ENCODE measurements at regions not wholly inside any gene's neighbourhood (a gene's known extent, or its start where the extent isn't known, plus 50 kb on each side); places are given as distances from the start of the nearest gene placed in this dataset.
"Not testable (repeated sequence)": the region's sequence is repeated elsewhere in the genome, so short reads cannot be mapped to it uniquely, and the experiment has no call there.

DNA sequence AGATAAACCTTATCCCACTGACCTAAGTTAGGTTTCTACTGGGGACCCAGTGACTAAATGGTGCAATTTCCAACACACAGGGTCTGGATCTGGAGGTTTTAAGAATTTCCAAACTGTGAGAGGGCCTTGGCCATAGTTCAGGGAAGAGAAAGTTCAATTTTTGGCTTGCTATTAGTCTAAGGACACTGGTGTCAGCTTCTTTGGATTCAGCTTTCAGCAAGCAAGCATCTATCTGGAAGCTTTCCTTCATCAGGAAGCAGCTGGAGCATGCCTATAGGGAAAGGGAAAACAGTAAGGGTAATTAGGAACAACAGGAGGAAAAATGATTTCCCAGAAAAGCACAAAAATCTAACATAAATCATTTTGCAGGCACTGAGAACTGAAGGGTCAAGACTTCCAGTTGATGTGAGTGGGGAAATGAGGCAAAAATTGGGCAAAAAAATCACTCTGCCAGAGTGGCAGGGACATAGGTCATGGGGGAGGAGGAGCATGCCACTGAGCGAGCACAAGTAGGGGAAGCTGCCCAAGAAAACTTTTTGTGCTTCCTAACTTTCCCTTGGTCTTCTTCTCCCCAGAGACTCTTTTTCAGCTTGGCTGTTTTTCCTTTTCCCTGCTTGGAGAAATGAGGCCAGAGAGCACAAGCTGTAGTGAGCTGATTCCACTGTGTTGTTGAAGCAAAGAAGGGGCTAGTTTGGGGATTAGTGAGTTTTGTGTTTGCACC is 299.6 kb downstream of the FGF10 start:
- Histone ChIP-seq H3K27ac (ENCODE audit: low read depth, low read length) (no peak overlapping the region), H4K20me1 (ENCODE audit: low read depth, low read length) (no peaks in the 10 kb centered on the region), H3K9ac (ENCODE audit: low read length) (no peak overlapping the region), H3K9me2 (replicated peaks; ENCODE audit: insufficient read depth, low read length) (no peaks in the 10 kb centered on the region), H3K4me2 (ENCODE audit: low read depth, low read length, poor library complexity, severe bottlenecking) (no peak overlapping the region), H3K36me3 (ENCODE audit: low read length) (no peaks in the 10 kb centered on the region), H3K9me3 (ENCODE audit: insufficient read depth, low read length) (no peaks in the 10 kb centered on the region), H3K27me3 (ENCODE audit: low read length) (no peaks in the 10 kb centered on the region), H3F3A (ENCODE audit: insufficient read depth) (no peaks in the 10 kb centered on the region), H3K79me2 (ENCODE audit: insufficient read depth, low read length) (no peaks in the 10 kb centered on the region), H3K4me3 (ENCODE audit: insufficient read depth, low read length, poor library complexity, severe bottlenecking) (no peak overlapping the region), H2AFZ (ENCODE audit: low read depth, low read length, severe bottlenecking) (no peak overlapping the region)
- TF ChIP-seq EZH2phosphoT487 (conservative IDR thresholded peaks at IDR 0.05; ENCODE audit: low read length): no peak
- TF ChIP-seq, protein P1, sequence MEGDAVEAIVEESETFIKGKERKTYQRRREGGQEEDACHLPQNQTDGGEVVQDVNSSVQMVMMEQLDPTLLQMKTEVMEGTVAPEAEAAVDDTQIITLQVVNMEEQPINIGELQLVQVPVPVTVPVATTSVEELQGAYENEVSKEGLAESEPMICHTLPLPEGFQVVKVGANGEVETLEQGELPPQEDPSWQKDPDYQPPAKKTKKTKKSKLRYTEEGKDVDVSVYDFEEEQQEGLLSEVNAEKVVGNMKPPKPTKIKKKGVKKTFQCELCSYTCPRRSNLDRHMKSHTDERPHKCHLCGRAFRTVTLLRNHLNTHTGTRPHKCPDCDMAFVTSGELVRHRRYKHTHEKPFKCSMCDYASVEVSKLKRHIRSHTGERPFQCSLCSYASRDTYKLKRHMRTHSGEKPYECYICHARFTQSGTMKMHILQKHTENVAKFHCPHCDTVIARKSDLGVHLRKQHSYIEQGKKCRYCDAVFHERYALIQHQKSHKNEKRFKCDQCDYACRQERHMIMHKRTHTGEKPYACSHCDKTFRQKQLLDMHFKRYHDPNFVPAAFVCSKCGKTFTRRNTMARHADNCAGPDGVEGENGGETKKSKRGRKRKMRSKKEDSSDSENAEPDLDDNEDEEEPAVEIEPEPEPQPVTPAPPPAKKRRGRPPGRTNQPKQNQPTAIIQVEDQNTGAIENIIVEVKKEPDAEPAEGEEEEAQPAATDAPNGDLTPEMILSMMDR (IDR thresholded peaks at IDR 0.05; ENCODE audit: insufficient read depth, low read length, poor library complexity, severe bottlenecking): no peak

DNA sequence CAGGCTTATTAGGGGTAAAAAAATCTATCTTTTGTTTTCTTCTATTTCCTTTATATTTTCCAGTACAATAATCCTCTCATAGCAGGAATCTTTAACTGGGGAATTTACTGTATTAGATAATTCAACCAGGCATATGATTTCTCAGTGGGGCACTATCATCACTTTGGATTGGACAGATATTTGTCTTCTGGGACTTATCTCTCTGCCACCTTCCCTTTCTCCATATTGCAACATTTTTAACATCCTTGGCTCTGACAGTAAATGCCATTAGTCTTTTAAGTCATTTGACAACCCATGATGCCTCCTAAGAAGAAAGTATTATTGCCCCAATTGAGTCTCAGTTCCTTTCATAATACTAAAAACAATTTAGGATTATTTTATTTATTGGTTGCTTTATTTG is 304.1 kb downstream of the FGF10 start:
- Histone ChIP-seq H3K4me3 (ENCODE audit: insufficient read depth, low read length, poor library complexity, severe bottlenecking) (no peak overlapping the region), H3K9me3 (ENCODE audit: insufficient read depth, low read length) (no peaks in the 10 kb centered on the region), H3F3A (ENCODE audit: insufficient read depth) (no peaks in the 10 kb centered on the region), H3K9ac (ENCODE audit: low read length) (no peak overlapping the region), H3K27me3 (ENCODE audit: low read length) (no peaks in the 10 kb centered on the region), H3K9me2 (replicated peaks; ENCODE audit: insufficient read depth, low read length) (no peaks in the 10 kb centered on the region), H3K27ac (ENCODE audit: low read depth, low read length) (no peak overlapping the region), H3K79me2 (ENCODE audit: insufficient read depth, low read length) (no peaks in the 10 kb centered on the region), H2AFZ (ENCODE audit: low read depth, low read length, severe bottlenecking) (no peak overlapping the region), H3K4me2 (ENCODE audit: low read depth, low read length, poor library complexity, severe bottlenecking) (no peak overlapping the region), H4K20me1 (ENCODE audit: low read depth, low read length) (no peaks in the 10 kb centered on the region), H3K36me3 (ENCODE audit: low read length) (no peaks in the 10 kb centered on the region)
- no peak for TF ChIP-seq EZH2phosphoT487 (conservative IDR thresholded peaks at IDR 0.05; ENCODE audit: low read length)
- TF ChIP-seq, protein P1 (IDR thresholded peaks at IDR 0.05; ENCODE audit: insufficient read depth, low read length, poor library complexity, severe bottlenecking): no peak

DNA sequence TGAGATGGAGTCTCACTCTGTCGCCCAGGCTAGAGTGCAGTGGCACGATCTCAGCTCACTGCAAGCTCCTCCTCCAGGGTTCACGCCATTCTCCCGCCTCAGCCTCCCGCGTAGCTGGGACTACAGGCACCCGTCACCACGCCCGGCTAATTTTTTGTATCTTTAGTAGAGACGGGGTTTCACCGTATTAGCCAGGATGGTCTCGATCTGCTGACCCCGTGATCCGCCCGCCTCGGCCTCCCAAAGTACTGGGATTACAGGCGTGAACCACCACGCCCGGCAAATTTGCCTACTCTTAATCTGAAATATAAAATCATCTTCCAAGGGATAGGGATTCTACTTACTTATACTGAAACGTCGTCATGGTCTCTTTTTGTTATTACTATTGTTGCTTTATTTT is 314.7 kb downstream of the FGF10 start:
- not testable (repeated sequence) for H3K4me3 ChIP-seq (ENCODE audit: insufficient read depth, low read length, poor library complexity, severe bottlenecking); H3K4me2 ChIP-seq (ENCODE audit: low read depth, low read length, poor library complexity, severe bottlenecking); H3K9ac ChIP-seq (ENCODE audit: low read length); H2AFZ ChIP-seq (ENCODE audit: low read depth, low read length, severe bottlenecking); H3K9me2 ChIP-seq (replicated peaks; ENCODE audit: insufficient read depth, low read length); H3K9me3 ChIP-seq (ENCODE audit: insufficient read depth, low read length); H3K27ac ChIP-seq (ENCODE audit: low read depth, low read length); H3K36me3 ChIP-seq (ENCODE audit: low read length); H3K79me2 ChIP-seq (ENCODE audit: insufficient read depth, low read length); H3K27me3 ChIP-seq (ENCODE audit: low read length); H3F3A ChIP-seq (ENCODE audit: insufficient read depth); H4K20me1 ChIP-seq (ENCODE audit: low read depth, low read length)

DNA sequence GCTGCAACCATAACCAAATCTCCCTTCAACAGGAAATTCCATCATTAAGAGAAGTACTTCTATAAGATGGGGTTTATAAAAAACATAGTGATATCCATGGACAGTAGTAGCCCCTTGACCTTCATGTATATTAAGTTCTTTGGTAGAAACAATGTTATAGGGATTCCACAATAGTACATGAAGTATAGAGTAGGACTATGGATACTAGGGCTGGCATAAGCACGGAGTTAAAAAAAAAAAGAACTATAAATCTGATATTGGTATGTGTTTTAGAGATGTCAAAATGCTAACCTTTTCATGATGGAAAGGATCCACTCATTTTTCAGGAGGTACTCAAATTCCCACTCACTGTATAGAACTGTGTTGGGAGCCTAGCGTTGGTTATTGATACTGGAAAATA is 337.6 kb downstream of the FGF10 start:
- H3K4me3 ChIP-seq (ENCODE audit: insufficient read depth, low read length, poor library complexity, severe bottlenecking): no peak overlapping the region
- H3K9me2 ChIP-seq (replicated peaks; ENCODE audit: insufficient read depth, low read length): no peaks in the 10 kb centered on the region
- no peaks in the 10 kb centered on the region for H3K36me3 ChIP-seq (ENCODE audit: low read length)
- no peaks in the 10 kb centered on the region for H3F3A ChIP-seq (ENCODE audit: insufficient read depth)
- no peaks in the 10 kb centered on the region for H3K79me2 ChIP-seq (ENCODE audit: insufficient read depth, low read length)
- no peak overlapping the region for H2AFZ ChIP-seq (ENCODE audit: low read depth, low read length, severe bottlenecking)
- H3K4me2 ChIP-seq (ENCODE audit: low read depth, low read length, poor library complexity, severe bottlenecking): no peak overlapping the region
- H3K9ac ChIP-seq (ENCODE audit: low read length): no peak overlapping the region
- no peaks in the 10 kb centered on the region for H3K9me3 ChIP-seq (ENCODE audit: insufficient read depth, low read length)
- H3K27me3 ChIP-seq (ENCODE audit: low read length): no peaks in the 10 kb centered on the region
- H3K27ac ChIP-seq (ENCODE audit: low read depth, low read length): no peak overlapping the region
- TF ChIP-seq, protein P1 (IDR thresholded peaks at IDR 0.05; ENCODE audit: insufficient read depth, low read length, poor library complexity, severe bottlenecking): no peak
- TF ChIP-seq EZH2phosphoT487 (conservative IDR thresholded peaks at IDR 0.05; ENCODE audit: low read length): no peak
- no peaks in the 10 kb centered on the region for H4K20me1 ChIP-seq (ENCODE audit: low read depth, low read length)

Measured in SU-DHL-6 (cell line).